GM12872 (cell line): ENCODE measurements at regions not wholly inside any gene's neighbourhood (a gene's known extent, or its start where the extent isn't known, plus 50 kb on each side); places are given as distances from the start of the nearest gene placed in this dataset.

Source experiments
- TF ChIP-seq, protein P1 (sequence below): IDR thresholded peaks from 3 replicates; pipeline ENCODE4 v1.5.1; 2011; ENCODE audit warnings: low read depth, mild to moderate bottlenecking, low read length, moderate library complexity; ENCODE audit not compliant: insufficient read depth

DNA sequence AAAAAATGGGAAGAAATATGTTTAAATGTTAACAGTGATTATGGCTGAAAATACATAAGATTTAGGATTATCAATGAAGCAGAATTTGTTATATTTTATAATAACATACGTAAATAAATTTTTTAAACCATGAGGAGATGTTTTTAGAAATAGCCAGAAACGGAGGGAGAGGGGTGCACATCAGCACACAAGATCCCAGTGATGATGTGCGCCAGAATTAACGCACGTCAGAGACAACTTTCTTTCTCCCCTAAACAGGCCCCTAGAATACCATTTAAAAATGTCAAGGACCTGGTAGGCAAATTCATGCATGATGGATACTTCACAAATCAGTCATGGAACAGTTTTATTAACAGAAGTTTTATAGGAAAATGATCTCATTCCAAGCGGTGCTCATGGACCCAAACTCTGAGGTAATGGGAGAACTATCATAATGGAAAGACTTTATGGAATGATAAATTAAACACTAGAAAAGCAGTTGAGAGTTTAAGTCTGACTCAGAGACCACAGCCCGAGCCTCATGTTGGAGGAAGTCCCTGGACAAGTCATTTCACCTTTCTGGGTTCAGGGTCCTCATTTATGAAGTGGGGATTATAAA, 258.9 kb upstream of the GAS1 start:
- TF ChIP-seq, protein P1, sequence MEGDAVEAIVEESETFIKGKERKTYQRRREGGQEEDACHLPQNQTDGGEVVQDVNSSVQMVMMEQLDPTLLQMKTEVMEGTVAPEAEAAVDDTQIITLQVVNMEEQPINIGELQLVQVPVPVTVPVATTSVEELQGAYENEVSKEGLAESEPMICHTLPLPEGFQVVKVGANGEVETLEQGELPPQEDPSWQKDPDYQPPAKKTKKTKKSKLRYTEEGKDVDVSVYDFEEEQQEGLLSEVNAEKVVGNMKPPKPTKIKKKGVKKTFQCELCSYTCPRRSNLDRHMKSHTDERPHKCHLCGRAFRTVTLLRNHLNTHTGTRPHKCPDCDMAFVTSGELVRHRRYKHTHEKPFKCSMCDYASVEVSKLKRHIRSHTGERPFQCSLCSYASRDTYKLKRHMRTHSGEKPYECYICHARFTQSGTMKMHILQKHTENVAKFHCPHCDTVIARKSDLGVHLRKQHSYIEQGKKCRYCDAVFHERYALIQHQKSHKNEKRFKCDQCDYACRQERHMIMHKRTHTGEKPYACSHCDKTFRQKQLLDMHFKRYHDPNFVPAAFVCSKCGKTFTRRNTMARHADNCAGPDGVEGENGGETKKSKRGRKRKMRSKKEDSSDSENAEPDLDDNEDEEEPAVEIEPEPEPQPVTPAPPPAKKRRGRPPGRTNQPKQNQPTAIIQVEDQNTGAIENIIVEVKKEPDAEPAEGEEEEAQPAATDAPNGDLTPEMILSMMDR: no peak

DNA sequence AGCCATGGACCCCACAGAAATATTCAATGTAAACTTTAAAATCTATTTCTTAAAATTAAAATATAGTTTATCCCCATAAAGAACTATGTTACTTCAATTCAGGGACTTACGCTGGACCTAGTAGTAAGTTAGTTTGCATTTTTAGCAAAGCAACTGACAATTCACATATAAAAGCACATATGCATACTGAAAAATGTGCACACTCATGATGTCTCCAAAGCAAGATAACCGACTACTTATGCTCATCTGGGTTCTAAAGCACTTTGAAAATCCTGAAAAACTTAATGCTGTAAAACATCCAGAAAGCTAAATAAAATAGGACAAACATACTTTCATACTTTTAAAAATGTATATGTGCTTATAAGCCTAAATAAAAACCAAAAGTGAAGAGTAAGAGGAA, 264.4 kb upstream of the GAS1 start:
- TF ChIP-seq, protein P1: no peak

DNA sequence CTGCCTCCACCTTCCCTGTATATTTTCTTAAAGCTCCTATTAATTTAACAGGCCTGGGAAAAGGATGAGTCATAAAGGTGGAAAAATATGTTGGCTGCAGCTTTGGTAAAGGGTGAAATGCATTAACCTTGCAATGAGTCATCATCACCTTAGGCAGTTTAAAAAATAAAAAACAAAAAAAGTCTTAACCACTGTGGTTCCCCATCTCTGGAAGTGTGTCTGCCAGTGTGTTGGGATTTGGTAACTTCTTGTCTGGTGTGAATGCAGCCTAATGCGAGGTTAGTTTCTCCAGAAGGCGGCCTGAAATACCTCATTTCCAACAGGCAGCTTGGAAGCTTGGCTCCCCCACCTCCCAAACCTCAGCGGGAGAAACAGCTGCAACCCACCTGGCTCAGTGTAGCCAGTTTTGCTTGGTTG, 265.3 kb upstream of the GAS1 start:
- TF ChIP-seq, protein P1: no peak

DNA sequence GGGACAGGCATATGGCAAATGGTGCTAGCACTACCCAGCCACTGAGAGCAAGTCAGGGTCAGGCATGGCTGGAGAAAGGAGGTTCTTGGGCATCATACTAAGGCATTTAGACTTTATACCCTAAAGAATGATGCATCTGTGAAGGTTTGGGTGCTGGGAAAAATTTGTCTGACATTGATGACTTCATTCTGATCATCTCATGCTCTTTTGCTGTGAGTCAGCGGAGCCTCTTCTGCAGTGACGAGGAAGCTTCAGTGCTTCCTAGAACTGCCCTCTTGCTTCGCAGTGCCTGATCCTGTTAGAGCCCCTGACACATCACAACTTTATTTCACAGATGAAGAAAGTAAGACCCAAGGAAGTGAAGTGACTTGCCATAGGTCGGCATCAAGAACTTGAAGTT, 266.6 kb upstream of the GAS1 start:
- TF ChIP-seq, protein P1: no peak

DNA sequence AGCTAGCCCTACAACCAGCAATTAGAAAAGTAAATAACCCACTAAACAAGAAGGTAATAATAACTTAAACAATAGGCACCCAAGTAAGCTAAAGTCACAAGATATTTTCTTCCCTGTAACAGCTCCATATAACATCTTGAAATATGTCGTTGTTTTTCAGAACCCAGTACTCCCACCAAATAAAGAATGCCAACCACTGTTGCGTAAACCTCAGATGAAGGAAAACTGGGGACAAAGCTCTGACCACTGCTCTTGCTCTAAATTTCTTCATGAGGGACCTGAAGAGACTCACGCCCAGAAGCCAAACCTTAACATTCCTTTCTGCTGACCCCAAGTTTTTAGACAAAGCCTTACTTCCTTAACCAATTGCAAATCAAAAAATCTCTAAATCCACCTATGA, 267.7 kb upstream of the GAS1 start:
- TF ChIP-seq, protein P1: no peak

DNA sequence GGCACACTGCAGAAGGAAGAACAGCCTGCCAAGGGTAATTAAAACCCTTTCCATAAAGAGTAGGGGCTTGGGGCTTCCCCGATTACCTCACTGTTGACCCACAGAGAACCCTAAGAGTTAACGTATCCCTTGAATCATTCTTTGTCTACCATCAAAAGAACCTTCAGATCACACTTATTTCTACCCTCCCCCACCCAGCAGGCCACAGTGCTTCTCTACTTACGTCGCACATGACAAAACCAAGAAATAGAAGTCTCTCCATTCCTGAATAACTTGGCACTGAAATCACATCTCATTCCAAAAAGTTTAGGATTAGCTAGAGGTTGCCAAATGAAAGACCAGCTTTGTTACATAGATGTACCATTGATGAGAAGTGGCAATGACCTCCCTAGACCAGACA, 268.7 kb upstream of the GAS1 start:
- TF ChIP-seq, protein P1: no peak

DNA sequence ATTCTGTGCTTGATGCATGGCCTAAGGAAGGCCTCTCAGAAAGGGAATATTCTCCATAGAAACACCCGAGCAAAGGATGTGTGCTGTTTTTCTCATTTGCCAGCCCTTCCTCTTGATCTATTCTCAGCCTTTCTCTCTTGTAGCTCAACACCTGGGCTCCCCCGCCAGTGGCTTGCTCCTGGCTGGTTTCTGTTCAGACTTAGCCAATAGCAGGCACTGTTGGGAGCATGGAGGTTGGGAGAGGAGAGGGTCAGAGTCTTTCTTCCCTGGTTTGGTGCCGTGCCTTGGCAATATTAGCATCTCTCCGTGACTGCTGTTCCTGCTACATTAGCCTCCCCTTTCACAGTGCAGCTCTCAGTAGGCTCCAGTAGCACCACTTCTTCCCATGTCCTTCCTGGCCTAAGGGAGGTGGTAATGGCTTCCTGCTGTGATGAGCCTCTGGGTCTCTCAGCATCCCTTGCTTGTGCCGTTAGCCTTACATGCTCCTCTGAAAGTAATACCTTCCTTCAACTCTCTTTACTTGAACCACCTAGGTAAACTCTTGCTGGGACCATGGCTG, 269.7 kb upstream of the GAS1 start:
- TF ChIP-seq, protein P1: no peak
